ENCODE measurements at regions not wholly inside any gene's neighbourhood (a gene's known extent, or its start where the extent isn't known, plus 50 kb on each side); places are given as distances from the start of the nearest gene placed in this dataset.

GRCh38 chr2:150587547-150588505, 100.4 kb upstream of the RND3 start:
- H3K9me2 ChIP-seq (replicated peaks; ENCODE audit: control insufficient read depth, low read length), result no peaks in the 10 kb centered on the region
- H4K20me1 ChIP-seq (ENCODE audit: control insufficient read depth, insufficient read depth, low read depth, low read length), result no peaks in the 10 kb centered on the region
- H3K27me3 ChIP-seq (ENCODE audit: control insufficient read depth, low read length), result no peaks in the 10 kb centered on the region
- no peaks in the 10 kb centered on the region for H3K79me2 ChIP-seq (ENCODE audit: control insufficient read depth, low read length)
- H3F3A ChIP-seq (ENCODE audit: control insufficient read depth, insufficient read depth), result no peaks in the 10 kb centered on the region
- TF ChIP-seq CTCF (IDR thresholded peaks at IDR 0.05; ENCODE audit: low read depth, low read length, poor library complexity, severe bottlenecking) (no peak), EZH2phosphoT487 (IDR thresholded peaks at IDR 0.05; ENCODE audit: borderline replicate concordance, low read length) (no peak)
- H3K9me3 ChIP-seq (ENCODE audit: control insufficient read depth, insufficient read depth, low read length), result no peaks in the 10 kb centered on the region
- no peak overlapping the region for H3K4me3 ChIP-seq (ENCODE audit: low read length)
- H3K36me3 ChIP-seq (ENCODE audit: control insufficient read depth, low read length), result no peaks in the 10 kb centered on the region
- no peak overlapping the region for H3K27ac ChIP-seq (ENCODE audit: low read depth, low read length)
- no peak overlapping the region for H3K4me2 ChIP-seq (ENCODE audit: low read length)
- no peaks in the 10 kb centered on the region for H3K4me1 ChIP-seq (ENCODE audit: control insufficient read depth, low read length)

GRCh38 chr2:150586858-150587257, 99.4 kb upstream of the RND3 start:
- Histone ChIP-seq H3K79me2 (ENCODE audit: control insufficient read depth, low read length) (no peaks in the 10 kb centered on the region), H3K36me3 (ENCODE audit: control insufficient read depth, low read length) (no peaks in the 10 kb centered on the region), H3K27ac (ENCODE audit: low read depth, low read length) (no peak overlapping the region), H3F3A (ENCODE audit: control insufficient read depth, insufficient read depth) (no peaks in the 10 kb centered on the region), H3K4me1 (ENCODE audit: control insufficient read depth, low read length) (no peaks in the 10 kb centered on the region), H4K20me1 (ENCODE audit: control insufficient read depth, insufficient read depth, low read depth, low read length) (no peaks in the 10 kb centered on the region), H3K27me3 (ENCODE audit: control insufficient read depth, low read length) (no peaks in the 10 kb centered on the region), H3K9me3 (ENCODE audit: control insufficient read depth, insufficient read depth, low read length) (no peaks in the 10 kb centered on the region), H3K4me2 (ENCODE audit: low read length) (no peak overlapping the region), H3K9me2 (replicated peaks; ENCODE audit: control insufficient read depth, low read length) (no peaks in the 10 kb centered on the region), H3K4me3 (ENCODE audit: low read length) (no peak overlapping the region)
- TF ChIP-seq EZH2phosphoT487 (IDR thresholded peaks at IDR 0.05; ENCODE audit: borderline replicate concordance, low read length) (no peak), CTCF (IDR thresholded peaks at IDR 0.05; ENCODE audit: low read depth, low read length, poor library complexity, severe bottlenecking) (no peak)

GRCh38 chr2:150585221-150585971, 97.9 kb upstream of the RND3 start:
- Histone ChIP-seq H3K36me3 (ENCODE audit: control insufficient read depth, low read length) (no peaks in the 10 kb centered on the region), H3K9me2 (replicated peaks; ENCODE audit: control insufficient read depth, low read length) (no peaks in the 10 kb centered on the region), H3K27me3 (ENCODE audit: control insufficient read depth, low read length) (no peaks in the 10 kb centered on the region), H4K20me1 (ENCODE audit: control insufficient read depth, insufficient read depth, low read depth, low read length) (no peaks in the 10 kb centered on the region), H3K79me2 (ENCODE audit: control insufficient read depth, low read length) (no peaks in the 10 kb centered on the region), H3K4me1 (ENCODE audit: control insufficient read depth, low read length) (no peaks in the 10 kb centered on the region), H3F3A (ENCODE audit: control insufficient read depth, insufficient read depth) (no peaks in the 10 kb centered on the region), H3K27ac (ENCODE audit: low read depth, low read length) (no peak overlapping the region), H3K9me3 (ENCODE audit: control insufficient read depth, insufficient read depth, low read length) (no peaks in the 10 kb centered on the region), H3K4me2 (ENCODE audit: low read length) (no peak overlapping the region), H3K4me3 (ENCODE audit: low read length) (no peak overlapping the region)
- no peak for TF ChIP-seq CTCF (IDR thresholded peaks at IDR 0.05; ENCODE audit: low read depth, low read length, poor library complexity, severe bottlenecking)
- no peak for TF ChIP-seq EZH2phosphoT487 (IDR thresholded peaks at IDR 0.05; ENCODE audit: borderline replicate concordance, low read length)

All from DOHH2 (cell line).